Suprapubic skin (tissue), 4 donors: ENCODE measurements at regions not wholly inside any gene's neighbourhood (a gene's known extent, or its start where the extent isn't known, plus 50 kb on each side); places are given as distances from the start of the nearest gene placed in this dataset.
"Not testable (repeated sequence)": the region's sequence is repeated elsewhere in the genome, so short reads cannot be mapped to it uniquely, and the experiment has no call there.

ENCODE experiments used
- POLR2A ChIP-seq, 2 donors: fragments of 450-650 bp; IDR thresholded peaks; one replicate each; pipeline ENCODE4 v1.6.1; 2017; ENCODE audit warnings: antibody characterized with exemption in 2 of 2, mild to moderate bottlenecking in 2 of 2, moderate library complexity in 2 of 2
- POLR2AphosphoS5 ChIP-seq, 3 donors: sonication (generic); formaldehyde crosslinking; IDR thresholded peaks; one replicate each; pipeline ENCODE4 v1.6.1; 2017; ENCODE audit warnings: antibody characterized with exemption in 3 of 3
- TF ChIP-seq, protein P1 (sequence below), 2 donors: fragments of 200-600 bp in 1 of 2; fragments of 450-650 bp in 1 of 2; sonication (generic) in 1 of 2; IDR thresholded peaks; one replicate each; pipeline ENCODE4 v1.5.1; 2016 to 2019; ENCODE audit warnings: antibody characterized with exemption in 2 of 2, mild to moderate bottlenecking in 1 of 2, moderate library complexity in 1 of 2

DNA sequence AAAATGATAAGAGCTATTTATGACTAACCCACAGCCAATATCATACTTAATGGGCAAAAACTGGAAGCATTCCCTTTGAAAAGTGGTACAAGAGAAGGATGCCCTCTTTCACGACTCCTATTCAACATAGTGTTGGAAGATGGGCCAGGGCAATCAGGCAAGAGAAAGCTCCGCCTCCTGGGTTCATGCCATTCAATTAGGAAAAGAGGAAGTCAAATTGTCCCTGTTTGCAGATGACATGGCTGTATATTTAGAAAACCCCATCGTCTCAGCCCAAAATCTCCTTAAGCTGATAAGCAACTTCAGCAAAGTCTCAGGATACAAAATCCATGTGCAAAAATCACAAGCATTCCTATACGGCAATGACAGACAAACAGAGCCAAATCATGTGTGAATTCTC lies 86.4 kb upstream of the TERB2 start:
- TF ChIP-seq POLR2A, POLR2AphosphoS5 (IDR thresholded peaks at IDR 0.05): not testable (repeated sequence)
- TF ChIP-seq, protein P1, sequence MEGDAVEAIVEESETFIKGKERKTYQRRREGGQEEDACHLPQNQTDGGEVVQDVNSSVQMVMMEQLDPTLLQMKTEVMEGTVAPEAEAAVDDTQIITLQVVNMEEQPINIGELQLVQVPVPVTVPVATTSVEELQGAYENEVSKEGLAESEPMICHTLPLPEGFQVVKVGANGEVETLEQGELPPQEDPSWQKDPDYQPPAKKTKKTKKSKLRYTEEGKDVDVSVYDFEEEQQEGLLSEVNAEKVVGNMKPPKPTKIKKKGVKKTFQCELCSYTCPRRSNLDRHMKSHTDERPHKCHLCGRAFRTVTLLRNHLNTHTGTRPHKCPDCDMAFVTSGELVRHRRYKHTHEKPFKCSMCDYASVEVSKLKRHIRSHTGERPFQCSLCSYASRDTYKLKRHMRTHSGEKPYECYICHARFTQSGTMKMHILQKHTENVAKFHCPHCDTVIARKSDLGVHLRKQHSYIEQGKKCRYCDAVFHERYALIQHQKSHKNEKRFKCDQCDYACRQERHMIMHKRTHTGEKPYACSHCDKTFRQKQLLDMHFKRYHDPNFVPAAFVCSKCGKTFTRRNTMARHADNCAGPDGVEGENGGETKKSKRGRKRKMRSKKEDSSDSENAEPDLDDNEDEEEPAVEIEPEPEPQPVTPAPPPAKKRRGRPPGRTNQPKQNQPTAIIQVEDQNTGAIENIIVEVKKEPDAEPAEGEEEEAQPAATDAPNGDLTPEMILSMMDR (IDR thresholded peaks at IDR 0.05): not testable (repeated sequence)
